WERI-Rb-1 (cell line): ENCODE measurements at regions not wholly inside any gene's neighbourhood (a gene's known extent, or its start where the extent isn't known, plus 50 kb on each side); places are given as distances from the start of the nearest gene placed in this dataset.

Experiments used
- DNase-seq: peaks from one replicate; pipeline ENCODE4 v3.0.0-alpha.2; 2020
- H3K27ac ChIP-seq: fragments of 250-450 bp; sonication (Bioruptor Pico); 2 replicates; pipeline ENCODE4 v1.5.1; 2020; ENCODE audit warnings: mild to moderate bottlenecking, moderate library complexity
- H3K27me3 ChIP-seq: fragments of 250-450 bp; sonication (Bioruptor Pico); 2 replicates; pipeline ENCODE4 v1.5.1; 2021; ENCODE audit warnings: mild to moderate bottlenecking, low read depth, moderate library complexity; ENCODE audit not compliant: insufficient read depth, severe bottlenecking
- H3K36me3 ChIP-seq: fragments of 250-450 bp; sonication (Bioruptor Pico); 2 replicates; pipeline ENCODE4 v1.5.1; 2020; ENCODE audit warnings: mild to moderate bottlenecking, moderate library complexity
- H3K4me3 ChIP-seq: 2 replicates; pipeline ENCODE4 v1.5.1; 2011; ENCODE audit warnings: low read depth, mild to moderate bottlenecking, control low read depth, low read length
- H3K9me3 ChIP-seq: fragments of 250-450 bp; sonication (Bioruptor Pico); 2 replicates; pipeline ENCODE4 v1.5.1; 2021; ENCODE audit warnings: mild to moderate bottlenecking, moderate library complexity; ENCODE audit not compliant: severe bottlenecking
- CTCF ChIP-seq: IDR thresholded peaks from 2 replicates; pipeline ENCODE4 v1.5.1; 2011; ENCODE audit warnings: low read depth, mild to moderate bottlenecking, control low read depth, inconsistent platforms, low read length

- peaks cover 6% of the 10 kb centered on the region for H3K9me3 ChIP-seq
- peaks cover 50% of the 10 kb centered on the region for H3K27me3 ChIP-seq
- H3K36me3 ChIP-seq: no peaks in the 10 kb centered on the region
- no peak overlapping the region for H3K27ac ChIP-seq
- no peak for TF ChIP-seq CTCF
- no peak for DNase-seq
- no peak overlapping the region for H3K4me3 ChIP-seq
These were observed 61.6 kb upstream of the LINC01488 start for GRCh38 chr11:69419662-69420395.

- Histone ChIP-seq H3K27me3 (peaks cover 46% of the 10 kb centered on the region), H3K36me3 (no peaks in the 10 kb centered on the region), H3K27ac (no peak overlapping the region), H3K4me3 (no peak overlapping the region), H3K9me3 (peaks cover 13% of the 10 kb centered on the region)
- TF ChIP-seq CTCF: no peak
- DNase-seq: no peak
These were observed 58.8 kb upstream of the LINC01488 start for GRCh38 chr11:69422645-69423044.

- no peak for TF ChIP-seq CTCF
- DNase-seq: no peak
- Histone ChIP-seq H3K9me3 (peaks cover 13% of the 10 kb centered on the region), H3K27ac (no peak overlapping the region), H3K36me3 (no peaks in the 10 kb centered on the region), H3K4me3 (no peak overlapping the region), H3K27me3 (peaks cover 46% of the 10 kb centered on the region)
These were observed 58.3 kb upstream of the LINC01488 start for GRCh38 chr11:69423181-69423580.

- Histone ChIP-seq H3K4me3 (no peak overlapping the region), H3K27me3 (peaks cover 46% of the 10 kb centered on the region), H3K27ac (no peak overlapping the region), H3K36me3 (no peaks in the 10 kb centered on the region), H3K9me3 (peaks cover 13% of the 10 kb centered on the region)
- no peak for TF ChIP-seq CTCF
- DNase-seq: no peak
These were observed 57.7 kb upstream of the LINC01488 start for GRCh38 chr11:69423611-69424385.

GRCh38 chr11:69424748-69425147, 56.7 kb upstream of the LINC01488 start:
- TF ChIP-seq CTCF: no peak
- Histone ChIP-seq H3K27ac (no peak overlapping the region), H3K36me3 (no peaks in the 10 kb centered on the region), H3K27me3 (peaks cover 45% of the 10 kb centered on the region), H3K4me3 (no peak overlapping the region), H3K9me3 (peaks cover 13% of the 10 kb centered on the region)
- no peak for DNase-seq
